HCT116 (cell line): ENCODE measurements at regions not wholly inside any gene's neighbourhood (a gene's known extent, or its start where the extent isn't known, plus 50 kb on each side); places are given as distances from the start of the nearest gene placed in this dataset.
"Not testable (repeated sequence)": the region's sequence is repeated elsewhere in the genome, so short reads cannot be mapped to it uniquely, and the experiment has no call there.

Experiments
- EZH2 ChIP-seq: fragments of 200-600 bp; sonication (generic); IDR thresholded peaks from 2 replicates; pipeline ENCODE4 v1.6.1; 2017; ENCODE audit warnings: antibody characterized with exemption, mixed run types
- POLR2A ChIP-seq: IDR thresholded peaks from 2 replicates; pipeline ENCODE4 v1.7.0; 2011; ENCODE audit warnings: borderline replicate concordance; ENCODE audit not compliant: insufficient read depth, insufficient read length; ENCODE audit errors: extremely low read depth
- TF ChIP-seq, protein P1 (sequence below), 3 experiments: fragments of 200-600 bp in 1 of 3; sonication (generic) in 1 of 3; IDR thresholded peaks in 2 of 3; conservative IDR thresholded peaks in 1 of 3; 2 replicates each; pipeline ENCODE4 v1.5.1; 2012 to 2017; ENCODE audit warnings: low read depth in 2 of 3, low read length in 2 of 3, antibody characterized with exemption in 1 of 3, borderline replicate concordance in 1 of 3, control low read depth in 1 of 3, mild to moderate bottlenecking in 1 of 3, mixed read lengths in 1 of 3, mixed run types in 1 of 3, moderate library complexity in 1 of 3; ENCODE audit not compliant: insufficient read depth in 1 of 3

DNA sequence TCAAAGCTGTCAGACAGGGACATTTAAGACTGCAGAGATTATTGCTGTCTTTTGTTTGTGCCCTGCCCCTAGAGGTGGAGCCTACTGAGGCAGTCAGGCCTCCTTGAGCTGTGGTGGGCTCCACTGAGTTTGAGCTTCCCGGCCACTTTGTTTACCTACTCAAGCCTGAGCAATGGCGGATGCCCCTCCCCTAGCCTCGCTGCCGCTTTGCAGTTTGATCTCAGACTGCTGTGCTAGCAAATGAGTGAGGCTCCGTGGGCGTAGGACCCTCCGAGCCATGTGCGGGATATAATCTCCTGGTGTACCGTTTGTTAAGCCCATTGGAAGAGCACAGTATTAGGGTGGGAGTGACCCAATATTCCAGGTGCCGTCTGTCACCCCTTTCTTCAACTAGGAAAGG is 1835.5 kb upstream of the PIK3C3 start:
- TF ChIP-seq EZH2, POLR2A: not testable (repeated sequence)
- TF ChIP-seq, protein P1, sequence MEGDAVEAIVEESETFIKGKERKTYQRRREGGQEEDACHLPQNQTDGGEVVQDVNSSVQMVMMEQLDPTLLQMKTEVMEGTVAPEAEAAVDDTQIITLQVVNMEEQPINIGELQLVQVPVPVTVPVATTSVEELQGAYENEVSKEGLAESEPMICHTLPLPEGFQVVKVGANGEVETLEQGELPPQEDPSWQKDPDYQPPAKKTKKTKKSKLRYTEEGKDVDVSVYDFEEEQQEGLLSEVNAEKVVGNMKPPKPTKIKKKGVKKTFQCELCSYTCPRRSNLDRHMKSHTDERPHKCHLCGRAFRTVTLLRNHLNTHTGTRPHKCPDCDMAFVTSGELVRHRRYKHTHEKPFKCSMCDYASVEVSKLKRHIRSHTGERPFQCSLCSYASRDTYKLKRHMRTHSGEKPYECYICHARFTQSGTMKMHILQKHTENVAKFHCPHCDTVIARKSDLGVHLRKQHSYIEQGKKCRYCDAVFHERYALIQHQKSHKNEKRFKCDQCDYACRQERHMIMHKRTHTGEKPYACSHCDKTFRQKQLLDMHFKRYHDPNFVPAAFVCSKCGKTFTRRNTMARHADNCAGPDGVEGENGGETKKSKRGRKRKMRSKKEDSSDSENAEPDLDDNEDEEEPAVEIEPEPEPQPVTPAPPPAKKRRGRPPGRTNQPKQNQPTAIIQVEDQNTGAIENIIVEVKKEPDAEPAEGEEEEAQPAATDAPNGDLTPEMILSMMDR (IDR thresholded peaks at IDR 0.05 in 2 of 3, conservative IDR thresholded peaks at IDR 0.05 in 1 of 3; ENCODE audit: borderline replicate concordance in 1 of 3, insufficient read depth in 1 of 3, low read depth in 2 of 3, low read length in 2 of 3): not testable (repeated sequence)
